NCI-H82 treated with DMSO at 0.1 percent for 48 hours (cell line): ENCODE measurements at regions not wholly inside any gene's neighbourhood (a gene's known extent, or its start where the extent isn't known, plus 50 kb on each side); places are given as distances from the start of the nearest gene placed in this dataset.

ENCODE experiments used
- DNase-seq: peaks from one replicate; lab custom pipeline; 2025; ENCODE audit not compliant: unreplicated experiment; lab: John Stamatoyannopoulos, UW

- peak; percentile 96 for DNase-seq
Observed at GRCh38 chr12:79534029-79534867, 156.5 kb downstream of the PAWR start.

GRCh38 chr12:79532907-79533288 lies 157.9 kb downstream of the PAWR start:
- DNase-seq: no peak

- no peak for DNase-seq
Observed at GRCh38 chr12:79531518-79531917, 159.2 kb downstream of the PAWR start.

- DNase-seq: no peak
Observed at GRCh38 chr12:79527473-79527872, 163.3 kb downstream of the PAWR start.

- no peak for DNase-seq
Observed at GRCh38 chr12:79525357-79525756, 165.4 kb downstream of the PAWR start.

GRCh38 chr12:79524507-79525148 lies 166.1 kb downstream of the PAWR start:
- DNase-seq: no peak

DNA sequence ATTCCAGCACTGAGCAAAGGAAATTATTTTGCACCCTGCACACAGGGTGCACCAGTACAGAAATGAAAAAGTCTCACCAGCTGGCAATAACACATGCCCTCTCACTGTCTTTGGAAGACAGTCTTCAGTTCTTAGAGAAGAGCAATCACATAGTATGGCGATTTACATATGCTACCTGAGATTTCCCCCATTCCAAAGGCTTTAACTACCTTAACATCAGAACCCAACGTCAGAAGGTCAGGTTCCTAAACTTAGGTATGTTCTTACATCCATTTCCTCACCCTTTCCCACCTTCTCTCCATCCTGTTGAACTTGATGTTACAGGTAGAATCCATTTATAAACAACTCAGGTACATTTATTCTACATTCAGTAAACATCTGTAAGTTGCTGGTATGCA lies 167.8 kb downstream of the PAWR start:
- no peak for DNase-seq

- DNase-seq: no peak
Observed at GRCh38 chr12:79522257-79522988, 168.3 kb downstream of the PAWR start.

GRCh38 chr12:79521576-79521975 lies 169.2 kb downstream of the PAWR start:
- DNase-seq: no peak

DNA sequence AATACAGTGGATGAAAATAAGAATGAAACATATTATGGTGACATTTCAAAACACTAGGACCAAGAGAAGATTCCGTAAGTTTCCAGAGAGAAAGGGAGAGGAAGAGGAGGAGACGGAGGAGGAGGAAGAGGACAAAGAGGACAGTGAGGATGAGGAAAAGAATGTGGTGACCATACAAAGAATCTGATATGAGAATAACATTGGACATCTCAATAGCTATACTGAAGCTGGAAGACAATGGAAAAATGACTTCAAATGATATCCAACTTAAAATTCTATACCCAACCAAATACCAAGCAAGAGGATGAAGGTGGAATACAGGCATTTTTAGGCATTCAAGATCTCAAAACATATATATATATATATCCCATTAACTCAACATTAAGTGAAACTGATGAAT lies 173.4 kb downstream of the PAWR start:
- no peak for DNase-seq

- no peak for DNase-seq
Observed at GRCh38 chr12:79515530-79515935, 175.2 kb downstream of the PAWR start.

- no peak for DNase-seq
Observed at GRCh38 chr12:79514730-79515529, 175.8 kb downstream of the PAWR start.

- DNase-seq: no peak
Observed at GRCh38 chr12:79512068-79512467, 178.7 kb downstream of the PAWR start.

- no peak for DNase-seq
Observed at GRCh38 chr12:79508622-79509021, 182.1 kb downstream of the PAWR start.
